ENCODE measurements at regions not wholly inside any gene's neighbourhood (a gene's known extent, or its start where the extent isn't known, plus 50 kb on each side); places are given as distances from the start of the nearest gene placed in this dataset.

- TF ChIP-seq ZFX (IDR thresholded peaks at IDR 0.05; ENCODE audit: borderline replicate concordance) = no peak
- TF ChIP-seq, protein P1, sequence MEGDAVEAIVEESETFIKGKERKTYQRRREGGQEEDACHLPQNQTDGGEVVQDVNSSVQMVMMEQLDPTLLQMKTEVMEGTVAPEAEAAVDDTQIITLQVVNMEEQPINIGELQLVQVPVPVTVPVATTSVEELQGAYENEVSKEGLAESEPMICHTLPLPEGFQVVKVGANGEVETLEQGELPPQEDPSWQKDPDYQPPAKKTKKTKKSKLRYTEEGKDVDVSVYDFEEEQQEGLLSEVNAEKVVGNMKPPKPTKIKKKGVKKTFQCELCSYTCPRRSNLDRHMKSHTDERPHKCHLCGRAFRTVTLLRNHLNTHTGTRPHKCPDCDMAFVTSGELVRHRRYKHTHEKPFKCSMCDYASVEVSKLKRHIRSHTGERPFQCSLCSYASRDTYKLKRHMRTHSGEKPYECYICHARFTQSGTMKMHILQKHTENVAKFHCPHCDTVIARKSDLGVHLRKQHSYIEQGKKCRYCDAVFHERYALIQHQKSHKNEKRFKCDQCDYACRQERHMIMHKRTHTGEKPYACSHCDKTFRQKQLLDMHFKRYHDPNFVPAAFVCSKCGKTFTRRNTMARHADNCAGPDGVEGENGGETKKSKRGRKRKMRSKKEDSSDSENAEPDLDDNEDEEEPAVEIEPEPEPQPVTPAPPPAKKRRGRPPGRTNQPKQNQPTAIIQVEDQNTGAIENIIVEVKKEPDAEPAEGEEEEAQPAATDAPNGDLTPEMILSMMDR (IDR thresholded peaks at IDR 0.05) = no peak
- no peak overlapping the region for H3K27ac ChIP-seq
Measured at GRCh38 chr13:70457474-70457873, 349.2 kb upstream of the KLHL1 start.

DNA sequence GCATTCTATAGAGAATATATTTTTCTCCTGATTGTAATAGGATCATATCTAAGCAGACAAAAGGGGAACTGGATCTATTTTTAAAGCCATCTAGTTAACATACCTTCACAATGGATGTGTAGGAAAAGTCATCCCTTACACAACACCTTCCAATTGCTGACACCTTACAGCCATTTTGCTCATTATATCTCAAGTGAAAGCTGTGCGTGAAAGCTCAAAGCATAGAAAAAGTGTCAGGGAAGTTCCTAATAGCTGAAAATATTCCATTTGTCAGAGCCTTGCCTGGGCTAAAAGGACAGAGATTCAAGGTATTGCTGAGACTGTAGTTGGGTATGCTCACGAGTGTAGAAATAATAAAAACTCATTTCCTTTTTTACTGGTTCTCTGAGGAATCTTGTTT lies 340.6 kb upstream of the KLHL1 start:
- H3K27ac ChIP-seq = no peak overlapping the region
- no peak for TF ChIP-seq ZFX (IDR thresholded peaks at IDR 0.05; ENCODE audit: borderline replicate concordance)
- TF ChIP-seq, protein P1 (IDR thresholded peaks at IDR 0.05) = no peak

- H3K27ac ChIP-seq = no peak overlapping the region
- TF ChIP-seq, protein P1 (IDR thresholded peaks at IDR 0.05) = no peak
Measured at GRCh38 chr13:70432276-70432805, 324.1 kb upstream of the KLHL1 start.

GRCh38 chr13:70430256-70430655 lies 322.0 kb upstream of the KLHL1 start:
- TF ChIP-seq, protein P1 (IDR thresholded peaks at IDR 0.05) = no peak
- TF ChIP-seq ZFX (IDR thresholded peaks at IDR 0.05; ENCODE audit: borderline replicate concordance) = no peak
- H3K27ac ChIP-seq = no peak overlapping the region

GRCh38 chr13:70424928-70425327 lies 316.7 kb upstream of the KLHL1 start:
- H3K27ac ChIP-seq = no peak overlapping the region
- TF ChIP-seq ZFX (IDR thresholded peaks at IDR 0.05; ENCODE audit: borderline replicate concordance) = no peak
- TF ChIP-seq, protein P1 (IDR thresholded peaks at IDR 0.05) = no peak

DNA sequence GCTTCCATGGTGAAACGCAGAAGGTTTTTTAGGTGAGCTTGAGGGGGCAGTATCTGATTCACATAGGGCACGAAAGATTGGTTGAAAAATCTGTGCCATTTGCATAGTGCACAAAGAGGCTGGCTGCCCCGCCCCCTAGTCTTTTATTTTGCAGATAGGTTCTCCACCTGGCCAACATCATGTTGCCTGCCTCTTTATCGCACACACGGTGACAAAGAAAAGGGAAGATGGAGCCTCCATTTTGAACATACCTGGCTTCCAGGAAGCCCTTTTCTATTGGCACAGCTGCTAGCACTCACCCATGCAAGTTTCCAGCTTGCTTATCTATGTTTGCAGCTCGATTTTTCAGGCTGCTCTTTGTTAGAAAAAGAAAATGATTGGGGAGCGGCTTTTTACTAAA lies 316.2 kb upstream of the KLHL1 start:
- TF ChIP-seq, protein P1 (IDR thresholded peaks at IDR 0.05) = no peak
- TF ChIP-seq ZFX (IDR thresholded peaks at IDR 0.05; ENCODE audit: borderline replicate concordance) = no peak
- no peak overlapping the region for H3K27ac ChIP-seq

- H3K27ac ChIP-seq = no peak overlapping the region
- TF ChIP-seq, protein P1 (IDR thresholded peaks at IDR 0.05) = no peak
- no peak for TF ChIP-seq ZFX (IDR thresholded peaks at IDR 0.05; ENCODE audit: borderline replicate concordance)
Measured at GRCh38 chr13:70415136-70415535, 306.9 kb upstream of the KLHL1 start.
